CD4-positive, alpha-beta T cell treated with Interleukin-15 for 4 hours (primary cell): ENCODE measurements at regions not wholly inside any gene's neighbourhood (a gene's known extent, or its start where the extent isn't known, plus 50 kb on each side); places are given as distances from the start of the nearest gene placed in this dataset.

Source experiments
- DNase-seq: peaks from one replicate; pipeline ENCODE4 v3.0.0-alpha.2; 2020; ENCODE audit warnings: low spot score

- no peak for DNase-seq
These were observed 86.2 kb upstream of the EDNRB start for GRCh38 chr13:78004821-78005220.

GRCh38 chr13:77999746-78000145 lies 81.1 kb upstream of the EDNRB start:
- no peak for DNase-seq

DNA sequence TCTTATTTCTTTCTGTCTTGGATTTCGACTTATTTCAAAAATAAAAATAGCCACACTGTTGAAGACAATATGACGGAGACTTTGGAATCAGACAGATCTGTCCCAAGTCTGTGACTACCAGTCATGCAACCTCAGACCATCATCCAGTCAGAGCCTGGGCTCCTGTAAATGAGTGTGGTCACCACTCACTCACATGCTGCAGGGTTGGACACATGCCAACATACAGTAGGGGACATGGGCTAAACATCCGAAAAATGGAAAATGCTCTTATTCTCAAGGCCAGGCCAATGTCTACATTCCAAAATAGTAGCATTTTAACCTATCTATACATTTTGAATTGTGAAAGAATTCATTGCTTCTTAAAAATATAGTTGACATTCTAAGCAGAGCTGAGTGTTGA lies 75.5 kb upstream of the EDNRB start:
- DNase-seq: no peak

DNA sequence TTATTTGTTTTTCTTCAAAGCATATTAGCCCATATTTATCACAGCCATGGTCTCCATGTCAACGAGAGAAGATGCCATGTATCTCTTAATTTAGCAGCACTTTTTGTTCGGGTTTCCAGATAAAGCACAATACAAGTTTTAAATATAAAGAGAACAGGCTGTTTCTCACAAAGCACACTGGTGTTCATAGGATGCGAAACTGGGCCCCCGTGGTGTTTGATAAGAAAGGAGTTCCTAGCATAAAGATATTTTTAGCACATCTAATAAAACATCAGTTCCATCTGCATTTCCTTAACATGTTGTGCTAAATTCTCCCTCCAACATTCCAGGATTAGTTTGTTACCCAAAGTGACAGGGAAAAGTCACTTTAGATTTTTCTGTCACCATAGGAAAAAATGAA lies 72.4 kb upstream of the EDNRB start:
- DNase-seq: no peak

- no peak for DNase-seq
These were observed 70.7 kb upstream of the EDNRB start for GRCh38 chr13:77989281-77989680.

DNA sequence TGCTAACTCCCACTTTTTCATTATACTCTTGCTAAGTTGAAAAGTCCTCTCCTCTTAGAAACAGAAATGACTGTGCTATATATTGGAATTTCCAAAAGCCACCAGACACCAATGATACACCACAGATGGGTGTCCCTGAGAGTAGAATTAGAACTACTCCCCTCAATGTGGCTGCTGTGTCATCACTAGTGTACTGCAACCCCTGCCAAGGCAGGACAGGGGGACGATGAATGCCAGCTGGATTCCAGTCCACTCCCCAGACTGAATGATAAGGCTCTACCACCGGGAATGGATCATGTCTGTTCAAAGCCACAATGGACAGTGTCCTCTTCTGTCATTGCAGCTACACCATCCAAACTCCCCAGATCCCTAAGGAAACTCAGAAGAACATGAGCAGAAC lies 69.7 kb upstream of the EDNRB start:
- DNase-seq: no peak

- DNase-seq: no peak
These were observed 68.1 kb upstream of the EDNRB start for GRCh38 chr13:77986713-77987112.

- no peak for DNase-seq
These were observed 67.4 kb upstream of the EDNRB start for GRCh38 chr13:77985866-77986636.

DNA sequence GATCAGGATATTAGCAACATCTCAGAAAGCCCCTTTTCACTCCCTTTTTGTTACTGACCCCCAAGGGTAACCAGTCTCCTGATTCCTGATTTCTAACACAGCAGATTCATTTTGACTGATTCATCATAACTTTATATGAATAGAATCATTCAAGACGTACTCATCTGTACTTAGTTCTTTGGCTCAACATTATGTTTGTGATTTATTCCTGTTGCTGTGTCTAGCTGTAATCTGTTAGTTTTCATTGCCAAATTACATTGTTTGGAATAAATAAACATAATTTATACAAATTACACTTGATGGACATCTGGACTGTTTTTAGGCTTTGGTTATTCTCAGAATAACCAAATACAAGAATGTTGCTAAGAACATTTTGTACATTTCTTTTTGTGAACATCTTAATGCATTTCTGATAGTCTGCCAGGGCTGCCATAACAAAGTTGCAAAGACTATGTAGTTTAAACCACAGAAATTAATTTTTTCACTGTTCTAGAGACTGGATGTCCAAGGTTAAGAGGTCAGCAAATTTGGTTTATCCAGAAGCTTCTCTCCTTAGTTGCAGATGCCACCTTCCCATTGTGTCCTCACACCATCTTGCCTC lies 62.8 kb upstream of the EDNRB start:
- no peak for DNase-seq

DNA sequence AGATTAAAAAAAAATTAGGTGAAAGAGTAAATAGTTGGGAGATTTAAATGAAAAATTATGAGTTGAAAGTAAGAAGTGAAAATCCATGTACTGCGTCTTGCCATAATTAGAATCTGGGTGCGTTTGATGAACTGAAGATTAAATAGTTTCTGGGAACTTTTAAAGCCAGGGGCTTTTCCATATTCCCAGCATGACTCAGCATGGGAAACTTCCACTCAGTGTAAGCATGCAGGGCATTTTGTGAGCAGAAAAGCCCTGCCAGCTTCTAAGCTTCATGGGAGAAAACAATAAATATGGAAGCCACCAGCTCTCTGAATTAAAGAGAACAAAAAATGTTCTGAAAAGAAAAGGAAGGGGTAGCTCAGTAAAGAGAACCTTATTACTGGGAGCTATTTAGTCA lies 62.0 kb upstream of the EDNRB start:
- DNase-seq: no peak

DNA sequence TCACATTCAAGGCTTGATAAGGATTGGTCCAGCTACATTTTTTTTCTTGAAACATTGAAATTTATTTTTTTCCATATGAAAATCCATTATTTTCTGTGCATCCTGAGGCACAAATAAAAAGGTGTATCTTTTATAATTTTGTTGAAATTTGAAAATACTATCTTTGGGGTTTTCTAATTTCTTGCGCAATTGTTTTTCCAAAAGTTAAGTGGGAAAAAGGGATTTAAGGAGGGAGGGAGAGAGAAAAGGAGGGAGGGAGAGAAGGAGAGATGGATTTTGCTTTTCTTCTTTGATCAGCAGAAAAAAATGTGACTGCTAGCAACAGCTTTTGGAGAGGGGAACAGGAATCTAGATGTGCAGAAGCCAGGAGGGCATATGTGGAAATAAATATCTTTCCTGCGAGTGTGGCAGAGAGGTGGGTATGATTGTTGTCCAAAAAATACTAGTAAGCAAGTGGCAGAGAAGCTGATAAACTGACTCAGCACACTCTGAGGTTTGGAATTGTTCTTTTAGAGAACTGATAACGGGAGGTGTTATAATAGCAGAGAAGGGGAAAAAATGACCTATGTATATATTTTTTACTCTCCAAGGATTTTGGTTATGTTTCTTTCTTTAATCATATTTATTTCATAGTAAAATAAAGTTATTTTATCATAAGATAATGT lies 61.2 kb upstream of the EDNRB start:
- no peak for DNase-seq

- no peak for DNase-seq
These were observed 56.9 kb upstream of the EDNRB start for GRCh38 chr13:77975358-77976042.

- no peak for DNase-seq
These were observed 50.7 kb upstream of the EDNRB start for GRCh38 chr13:77969299-77969698.
